ENCODE measurements at regions not wholly inside any gene's neighbourhood (a gene's known extent, or its start where the extent isn't known, plus 50 kb on each side); places are given as distances from the start of the nearest gene placed in this dataset.

GRCh38 chr15:96037584-96037983 lies 292.9 kb upstream of the NR2F2 start:
- no peaks in the 10 kb centered on the region for H3K9me3 ChIP-seq (ENCODE audit: control insufficient read depth, low read depth, low read length)
- dilution Hi-C loops (cut with MboI; ENCODE audit: extremely low pct_ligation_motif_present, low sequenced_read_pairs), result no loop called here
- H3K79me2 ChIP-seq (ENCODE audit: control insufficient read depth, insufficient read depth, low read length), result no peaks in the 10 kb centered on the region
- no peak overlapping the region for H3K9ac ChIP-seq (ENCODE audit: control insufficient read depth, extremely low read depth, insufficient read depth, low read length)
- H3K36me3 ChIP-seq (ENCODE audit: control insufficient read depth in 2 of 2, extremely low read depth in 1 of 2, insufficient read depth in 2 of 2, low read length in 2 of 2), result no peaks in the 10 kb centered on the region
- FAIRE-seq, result no peak
- no peak overlapping the region for H2AFZ ChIP-seq (ENCODE audit: control insufficient read depth, low read length)
- no peaks in the 10 kb centered on the region for H4K20me1 ChIP-seq (ENCODE audit: control insufficient read depth, extremely low read depth, insufficient read depth, low read length)
- H3K4me1 ChIP-seq (ENCODE audit: control insufficient read depth, extremely low read depth, insufficient read depth, low read length), result no peaks in the 10 kb centered on the region
- H3K4me2 ChIP-seq (ENCODE audit: control insufficient read depth, extremely low read depth, insufficient read depth, low read depth, low read length), result no peak overlapping the region
- H3K27ac ChIP-seq (ENCODE audit: control insufficient read depth, insufficient read depth, low read length), result no peak overlapping the region
- no peak overlapping the region for H3K4me3 ChIP-seq (ENCODE audit: control insufficient read depth in 2 of 3, extremely low read depth in 1 of 3, insufficient read depth in 2 of 3, low read depth in 1 of 3, low read length in 3 of 3)
- H3K9me1 ChIP-seq (ENCODE audit: control insufficient read depth, extremely low read depth, insufficient read depth, low read length), result no peaks in the 10 kb centered on the region
- H3K27me3 ChIP-seq (ENCODE audit: control insufficient read depth, extremely low read depth, insufficient read depth, low read length), result no peaks in the 10 kb centered on the region
- TF ChIP-seq EZH2 (IDR thresholded peaks at IDR 0.05; ENCODE audit: low read length) (no peak), CTCF (optimal IDR thresholded peaks at IDR 0.05 in 1 of 3, IDR thresholded peaks at IDR 0.05 in 1 of 3, conservative IDR thresholded peaks at IDR 0.05 in 1 of 3; ENCODE audit: extremely low read depth in 1 of 3, insufficient read depth in 2 of 3, low read length in 3 of 3) (no peak)
- no peak for DNase-seq (ENCODE audit: low read depth, low spot score)

- H3K27ac ChIP-seq (ENCODE audit: control insufficient read depth, insufficient read depth, low read length), result no peak overlapping the region
- FAIRE-seq, result no peak
- DNase-seq (ENCODE audit: low read depth, low spot score), result no peak
- H3K79me2 ChIP-seq (ENCODE audit: control insufficient read depth, insufficient read depth, low read length), result no peaks in the 10 kb centered on the region
- H3K9me3 ChIP-seq (ENCODE audit: control insufficient read depth, low read depth, low read length), result no peaks in the 10 kb centered on the region
- no peaks in the 10 kb centered on the region for H4K20me1 ChIP-seq (ENCODE audit: control insufficient read depth, extremely low read depth, insufficient read depth, low read length)
- H3K4me2 ChIP-seq (ENCODE audit: control insufficient read depth, extremely low read depth, insufficient read depth, low read depth, low read length), result no peak overlapping the region
- dilution Hi-C loops (cut with MboI; ENCODE audit: extremely low pct_ligation_motif_present, low sequenced_read_pairs), result no loop called here
- H3K27me3 ChIP-seq (ENCODE audit: control insufficient read depth, extremely low read depth, insufficient read depth, low read length), result no peaks in the 10 kb centered on the region
- H3K36me3 ChIP-seq (ENCODE audit: control insufficient read depth in 2 of 2, extremely low read depth in 1 of 2, insufficient read depth in 2 of 2, low read length in 2 of 2), result no peaks in the 10 kb centered on the region
- no peak overlapping the region for H3K9ac ChIP-seq (ENCODE audit: control insufficient read depth, extremely low read depth, insufficient read depth, low read length)
- no peaks in the 10 kb centered on the region for H3K9me1 ChIP-seq (ENCODE audit: control insufficient read depth, extremely low read depth, insufficient read depth, low read length)
- TF ChIP-seq EZH2 (IDR thresholded peaks at IDR 0.05; ENCODE audit: low read length), result no peak
- H2AFZ ChIP-seq (ENCODE audit: control insufficient read depth, low read length), result no peak overlapping the region
- H3K4me1 ChIP-seq (ENCODE audit: control insufficient read depth, extremely low read depth, insufficient read depth, low read length), result no peaks in the 10 kb centered on the region
- no peak overlapping the region for H3K4me3 ChIP-seq (ENCODE audit: control insufficient read depth in 2 of 3, extremely low read depth in 1 of 3, insufficient read depth in 2 of 3, low read depth in 1 of 3, low read length in 3 of 3)
Measured at GRCh38 chr15:96038131-96038530, 292.4 kb upstream of the NR2F2 start.

GRCh38 chr15:96038650-96039049 lies 291.9 kb upstream of the NR2F2 start:
- H3K79me2 ChIP-seq (ENCODE audit: control insufficient read depth, insufficient read depth, low read length), result no peaks in the 10 kb centered on the region
- H3K27ac ChIP-seq (ENCODE audit: control insufficient read depth, insufficient read depth, low read length), result no peak overlapping the region
- H3K27me3 ChIP-seq (ENCODE audit: control insufficient read depth, extremely low read depth, insufficient read depth, low read length), result no peaks in the 10 kb centered on the region
- dilution Hi-C loops (cut with MboI; ENCODE audit: extremely low pct_ligation_motif_present, low sequenced_read_pairs), result no loop called here
- no peaks in the 10 kb centered on the region for H4K20me1 ChIP-seq (ENCODE audit: control insufficient read depth, extremely low read depth, insufficient read depth, low read length)
- no peaks in the 10 kb centered on the region for H3K9me3 ChIP-seq (ENCODE audit: control insufficient read depth, low read depth, low read length)
- no peak overlapping the region for H2AFZ ChIP-seq (ENCODE audit: control insufficient read depth, low read length)
- no peaks in the 10 kb centered on the region for H3K9me1 ChIP-seq (ENCODE audit: control insufficient read depth, extremely low read depth, insufficient read depth, low read length)
- FAIRE-seq (no peak), DNase-seq (ENCODE audit: low read depth, low spot score) (no peak)
- H3K9ac ChIP-seq (ENCODE audit: control insufficient read depth, extremely low read depth, insufficient read depth, low read length), result no peak overlapping the region
- no peaks in the 10 kb centered on the region for H3K36me3 ChIP-seq (ENCODE audit: control insufficient read depth in 2 of 2, extremely low read depth in 1 of 2, insufficient read depth in 2 of 2, low read length in 2 of 2)
- H3K4me1 ChIP-seq (ENCODE audit: control insufficient read depth, extremely low read depth, insufficient read depth, low read length), result no peaks in the 10 kb centered on the region
- H3K4me3 ChIP-seq (ENCODE audit: control insufficient read depth in 2 of 3, extremely low read depth in 1 of 3, insufficient read depth in 2 of 3, low read depth in 1 of 3, low read length in 3 of 3), result no peak overlapping the region
- TF ChIP-seq EZH2 (IDR thresholded peaks at IDR 0.05; ENCODE audit: low read length) (no peak), CTCF (optimal IDR thresholded peaks at IDR 0.05 in 1 of 3, IDR thresholded peaks at IDR 0.05 in 1 of 3, conservative IDR thresholded peaks at IDR 0.05 in 1 of 3; ENCODE audit: extremely low read depth in 1 of 3, insufficient read depth in 2 of 3, low read length in 3 of 3) (no peak)
- no peak overlapping the region for H3K4me2 ChIP-seq (ENCODE audit: control insufficient read depth, extremely low read depth, insufficient read depth, low read depth, low read length)

All from keratinocyte (primary cell).